ENCODE measurements at regions not wholly inside any gene's neighbourhood (a gene's known extent, or its start where the extent isn't known, plus 50 kb on each side); places are given as distances from the start of the nearest gene placed in this dataset.

DNA sequence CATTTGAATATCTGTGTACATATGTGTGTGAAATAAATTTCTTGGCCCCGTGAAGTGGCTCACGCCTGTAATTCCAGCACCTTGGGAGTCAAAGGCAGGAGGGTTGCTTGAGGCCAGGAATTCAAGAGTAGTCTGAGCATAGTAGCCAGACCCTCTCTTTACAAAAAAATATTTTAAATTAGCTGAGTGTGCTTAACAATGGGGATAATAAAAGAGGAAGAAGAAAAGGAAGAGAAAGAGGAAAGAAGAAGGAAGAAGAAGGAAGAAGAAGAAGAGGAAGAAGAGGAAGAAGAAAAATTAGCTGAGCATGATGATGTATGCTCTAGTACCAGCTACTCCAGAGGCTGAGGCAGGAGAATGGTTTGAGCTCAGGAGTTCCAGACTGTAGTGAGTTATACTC is 52.1 kb upstream of the XPO1 start:
- intact Hi-C loops (cut with DNase I) = no loop called here
- DNase-seq (ENCODE audit: low spot score) = no peak

DNA sequence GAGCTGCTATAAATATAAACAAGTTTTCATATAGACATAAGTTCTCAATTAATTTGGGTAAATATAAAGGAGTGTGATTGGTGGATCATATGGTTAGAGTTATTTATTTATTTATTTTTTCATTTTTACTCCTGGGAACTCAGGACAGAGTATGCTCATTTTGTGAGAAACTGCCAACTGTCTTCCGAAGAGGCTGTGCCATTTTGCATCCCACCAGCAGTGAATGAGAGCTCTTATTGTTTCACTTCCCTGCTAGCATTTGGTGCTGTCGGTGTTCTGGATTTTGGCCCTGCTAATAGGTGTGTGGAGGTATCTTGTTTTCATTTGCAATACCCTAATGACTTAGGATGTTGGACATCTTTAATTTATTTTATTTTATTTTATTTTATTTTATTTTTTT is 50.4 kb upstream of the XPO1 start:
- no peak for DNase-seq (ENCODE audit: low spot score)
- intact Hi-C loops (cut with DNase I) = no loop called here
